Loucy (cell line): ENCODE measurements at regions not wholly inside any gene's neighbourhood (a gene's known extent, or its start where the extent isn't known, plus 50 kb on each side); places are given as distances from the start of the nearest gene placed in this dataset.

Experiments used
- CTCF ChIP-seq: fragments of 200-600 bp; sonication (generic); conservative IDR thresholded peaks from 2 replicates; pipeline ENCODE4 v1.5.1; 2014; ENCODE audit warnings: mild to moderate bottlenecking, antibody characterized with exemption, low read length
- EZH2phosphoT487 ChIP-seq: fragments of 200-600 bp; IDR thresholded peaks from 2 replicates; pipeline ENCODE4 v1.6.1; 2018; ENCODE audit warnings: antibody characterized with exemption, mild to moderate bottlenecking, moderate library complexity, borderline replicate concordance

GRCh38 chr15:36495456-36495991, 83.9 kb upstream of the CDIN1 start:
- TF ChIP-seq CTCF, result no peak
- no peak for TF ChIP-seq EZH2phosphoT487
